ENCODE measurements at regions not wholly inside any gene's neighbourhood (a gene's known extent, or its start where the extent isn't known, plus 50 kb on each side); places are given as distances from the start of the nearest gene placed in this dataset.
A peak's percentile ranks its signal among the peaks of the same experiment; 100 is the strongest.

DNA sequence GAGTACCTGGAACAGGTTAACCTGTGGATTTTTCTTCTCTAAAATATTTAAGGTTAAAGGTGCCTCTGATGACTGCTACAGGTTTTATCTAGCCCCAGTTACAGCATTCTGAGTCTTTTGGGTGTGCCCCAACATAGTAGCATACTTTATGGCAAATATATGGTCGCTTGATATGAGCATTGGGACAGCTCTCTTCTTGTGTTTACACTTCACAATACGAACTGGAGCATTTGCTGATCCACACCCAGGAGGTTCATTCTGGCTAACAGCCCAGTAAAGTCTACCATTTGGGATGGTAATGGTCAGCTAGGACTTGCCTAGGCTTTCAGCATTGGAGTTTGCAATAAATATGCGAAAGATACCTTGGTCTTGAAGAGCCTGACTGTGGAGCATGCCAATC, 101.3 kb downstream of the DISP1 start:
- Histone ChIP-seq H3K4me1 (ENCODE audit: insufficient read depth, low read length) (peaks cover 39% of the 10 kb centered on the region), H3K36me3 (ENCODE audit: low read depth, low read length) (no peaks in the 10 kb centered on the region), H3K9me3 (ENCODE audit: low read length) (no peaks in the 10 kb centered on the region), H3K4me2 (ENCODE audit: low read length) (peak overlapping the region; percentile 18), H3K9ac (ENCODE audit: low read length) (no peak overlapping the region), H3F3A (ENCODE audit: low read length, unreplicated experiment) (peaks cover 5% of the 10 kb centered on the region), H2AFZ (ENCODE audit: low read length) (no peak overlapping the region), H3K9me2 (replicated peaks; ENCODE audit: low read length) (no peaks in the 10 kb centered on the region), H3K27me3 (ENCODE audit: low read length) (no peaks in the 10 kb centered on the region), H3K79me2 (ENCODE audit: low read length) (no peaks in the 10 kb centered on the region), H3K4me3 (ENCODE audit: low read length) (no peak overlapping the region), H4K20me1 (ENCODE audit: low read length) (no peaks in the 10 kb centered on the region), H3K27ac (ENCODE audit: low read length) (peak overlapping the region; percentile 65)
- POLR2A ChIA-PET (ENCODE audit: unreplicated experiment): no interaction called here
- TF ChIP-seq EZH2phosphoT487 (IDR thresholded peaks at IDR 0.05; ENCODE audit: borderline replicate concordance, low read length) (no peak), EZH2 (IDR thresholded peaks at IDR 0.05; ENCODE audit: low read length, unreplicated experiment) (no peak)
- TF ChIP-seq, protein P1, sequence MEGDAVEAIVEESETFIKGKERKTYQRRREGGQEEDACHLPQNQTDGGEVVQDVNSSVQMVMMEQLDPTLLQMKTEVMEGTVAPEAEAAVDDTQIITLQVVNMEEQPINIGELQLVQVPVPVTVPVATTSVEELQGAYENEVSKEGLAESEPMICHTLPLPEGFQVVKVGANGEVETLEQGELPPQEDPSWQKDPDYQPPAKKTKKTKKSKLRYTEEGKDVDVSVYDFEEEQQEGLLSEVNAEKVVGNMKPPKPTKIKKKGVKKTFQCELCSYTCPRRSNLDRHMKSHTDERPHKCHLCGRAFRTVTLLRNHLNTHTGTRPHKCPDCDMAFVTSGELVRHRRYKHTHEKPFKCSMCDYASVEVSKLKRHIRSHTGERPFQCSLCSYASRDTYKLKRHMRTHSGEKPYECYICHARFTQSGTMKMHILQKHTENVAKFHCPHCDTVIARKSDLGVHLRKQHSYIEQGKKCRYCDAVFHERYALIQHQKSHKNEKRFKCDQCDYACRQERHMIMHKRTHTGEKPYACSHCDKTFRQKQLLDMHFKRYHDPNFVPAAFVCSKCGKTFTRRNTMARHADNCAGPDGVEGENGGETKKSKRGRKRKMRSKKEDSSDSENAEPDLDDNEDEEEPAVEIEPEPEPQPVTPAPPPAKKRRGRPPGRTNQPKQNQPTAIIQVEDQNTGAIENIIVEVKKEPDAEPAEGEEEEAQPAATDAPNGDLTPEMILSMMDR (conservative IDR thresholded peaks at IDR 0.05; ENCODE audit: low read depth, low read length): no peak
- CTCF ChIA-PET: no interaction called here
- intact Hi-C loops (cut with micrococcal nuclease): loop anchor here (5.0 kb wide), 1 partner anchor 76 kb away; no protein-coding TSS in a partner anchor
- BruUV-seq (replicated peaks): no TSS peak
- DNase-seq (peak; percentile 77), ATAC-seq (peak; percentile 51)

DNA sequence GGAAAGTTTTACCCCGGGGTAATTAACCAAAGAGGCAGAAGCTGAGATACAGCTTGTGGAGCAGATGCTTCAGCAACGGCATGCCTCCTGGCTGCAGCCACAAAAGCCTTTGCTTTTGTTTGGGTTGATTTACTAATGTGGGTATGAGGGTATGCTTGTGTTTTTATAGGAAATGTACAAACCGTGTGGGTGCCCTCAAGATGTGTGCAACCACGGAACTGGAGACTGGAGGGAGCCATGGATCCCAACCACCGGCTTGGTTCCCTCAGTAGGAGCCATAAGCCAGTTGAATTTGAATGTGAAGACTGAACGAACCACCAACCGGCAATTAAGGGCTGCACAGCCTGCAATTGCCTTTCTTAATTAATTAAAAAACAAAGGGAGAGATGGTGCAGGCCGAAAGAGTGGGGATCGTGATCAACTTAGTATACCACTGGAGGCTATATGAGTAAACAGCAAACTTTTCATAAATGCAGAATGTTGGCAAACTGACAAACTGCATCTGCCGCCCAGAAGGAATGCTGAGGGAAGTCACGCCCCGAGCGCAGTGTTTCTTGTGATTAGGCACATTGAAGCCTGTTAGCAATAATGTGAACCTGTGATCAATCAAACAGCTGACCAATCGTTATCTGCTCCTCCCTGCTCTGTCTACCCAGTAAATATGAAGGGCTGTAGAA, 104.1 kb downstream of the DISP1 start:
- ATAC-seq (no peak), DNase-seq (peak; percentile 44)
- H3K9me3 ChIP-seq (ENCODE audit: low read length): no peaks in the 10 kb centered on the region
- H3K79me2 ChIP-seq (ENCODE audit: low read length): no peaks in the 10 kb centered on the region
- no peak overlapping the region for H3K4me3 ChIP-seq (ENCODE audit: low read length)
- intact Hi-C loops (cut with micrococcal nuclease): loop anchor here (5.0 kb wide), 1 partner anchor 73 kb away; no protein-coding TSS in a partner anchor
- peaks cover 24% of the 10 kb centered on the region for H3K4me1 ChIP-seq (ENCODE audit: insufficient read depth, low read length)
- H3F3A ChIP-seq (ENCODE audit: low read length, unreplicated experiment): peaks cover 5% of the 10 kb centered on the region
- ChIA-PET CTCF (no interaction called here), POLR2A (ENCODE audit: unreplicated experiment) (no interaction called here)
- H3K27ac ChIP-seq (ENCODE audit: low read length): no peak overlapping the region
- H3K9ac ChIP-seq (ENCODE audit: low read length): no peak overlapping the region
- no peaks in the 10 kb centered on the region for H3K36me3 ChIP-seq (ENCODE audit: low read depth, low read length)
- BruUV-seq (replicated peaks): no TSS peak
- no peak overlapping the region for H2AFZ ChIP-seq (ENCODE audit: low read length)
- H3K27me3 ChIP-seq (ENCODE audit: low read length): no peaks in the 10 kb centered on the region
- H3K9me2 ChIP-seq (replicated peaks; ENCODE audit: low read length): no peaks in the 10 kb centered on the region
- no peaks in the 10 kb centered on the region for H4K20me1 ChIP-seq (ENCODE audit: low read length)
- H3K4me2 ChIP-seq (ENCODE audit: low read length): no peak overlapping the region
- no peak for TF ChIP-seq EZH2phosphoT487 (IDR thresholded peaks at IDR 0.05; ENCODE audit: borderline replicate concordance, low read length)
- TF ChIP-seq, protein P1 (conservative IDR thresholded peaks at IDR 0.05; ENCODE audit: low read depth, low read length): no peak
- no peak for TF ChIP-seq EZH2 (IDR thresholded peaks at IDR 0.05; ENCODE audit: low read length, unreplicated experiment)

DNA sequence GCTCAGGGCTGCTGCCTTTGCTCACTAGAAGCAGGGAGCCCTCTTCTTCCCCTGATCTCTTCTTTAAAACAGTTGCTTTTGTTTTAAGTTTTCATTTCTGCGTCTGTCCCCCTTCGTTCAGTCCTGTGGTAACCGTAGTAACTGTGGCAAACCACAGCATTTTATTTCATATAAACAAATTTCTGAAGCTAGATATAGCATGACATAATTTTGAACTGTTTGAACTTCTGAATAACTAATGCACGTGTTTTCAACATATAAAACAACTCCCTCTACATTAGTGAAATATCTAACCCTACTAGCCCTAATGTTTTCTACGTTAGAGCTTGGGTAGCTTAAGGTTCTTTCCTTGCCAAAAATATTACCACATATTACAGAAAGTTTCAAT, 104.6 kb downstream of the DISP1 start:
- Histone ChIP-seq H3K27ac (ENCODE audit: low read length) (no peak overlapping the region), H3K9me2 (replicated peaks; ENCODE audit: low read length) (no peaks in the 10 kb centered on the region), H3K79me2 (ENCODE audit: low read length) (no peaks in the 10 kb centered on the region), H3K9me3 (ENCODE audit: low read length) (no peaks in the 10 kb centered on the region), H3K27me3 (ENCODE audit: low read length) (no peaks in the 10 kb centered on the region), H4K20me1 (ENCODE audit: low read length) (no peaks in the 10 kb centered on the region), H3K36me3 (ENCODE audit: low read depth, low read length) (no peaks in the 10 kb centered on the region), H3K4me3 (ENCODE audit: low read length) (no peak overlapping the region), H3F3A (ENCODE audit: low read length, unreplicated experiment) (peaks cover 5% of the 10 kb centered on the region), H2AFZ (ENCODE audit: low read length) (no peak overlapping the region), H3K4me1 (ENCODE audit: insufficient read depth, low read length) (peaks cover 22% of the 10 kb centered on the region), H3K4me2 (ENCODE audit: low read length) (no peak overlapping the region), H3K9ac (ENCODE audit: low read length) (no peak overlapping the region)
- no peak for ATAC-seq
- no TSS peak for BruUV-seq (replicated peaks)
- DNase-seq: no peak
- CTCF ChIA-PET: no interaction called here
- intact Hi-C loops (cut with micrococcal nuclease): loop anchor here (5.0 kb wide), 1 partner anchor 73 kb away; no protein-coding TSS in a partner anchor
- TF ChIP-seq EZH2phosphoT487 (IDR thresholded peaks at IDR 0.05; ENCODE audit: borderline replicate concordance, low read length) (no peak), EZH2 (IDR thresholded peaks at IDR 0.05; ENCODE audit: low read length, unreplicated experiment) (no peak)
- TF ChIP-seq, protein P1 (conservative IDR thresholded peaks at IDR 0.05; ENCODE audit: low read depth, low read length): no peak
- POLR2A ChIA-PET (ENCODE audit: unreplicated experiment): no interaction called here

All from PC-3 (cell line).